Sciatic nerve (tissue), 2 donors: ENCODE measurements at regions not wholly inside any gene's neighbourhood (a gene's known extent, or its start where the extent isn't known, plus 50 kb on each side); places are given as distances from the start of the nearest gene placed in this dataset.

Source experiments
- ATAC-seq: fragments of 200-7000 bp; cut with Tn5 transposase; one replicate; pipeline ENCODE4 v1.9.1; 2020; ENCODE audit warnings: mild to moderate bottlenecking, moderate library complexity
- DNase-seq: peaks from one replicate; pipeline ENCODE4 v3.0.0-alpha.2; 2020; ENCODE audit warnings: low spot score
- intact Hi-C: fragments of 100-400 bp; cut with DNase I; formaldehyde crosslinking; loops from one replicate; pipeline ENCODE4 v1.14.2; 2022
- donor health status: DM: no; HTN: no; CAD: no.
- donor health status: DM: no; HTN: no; CAD: no.

DNA sequence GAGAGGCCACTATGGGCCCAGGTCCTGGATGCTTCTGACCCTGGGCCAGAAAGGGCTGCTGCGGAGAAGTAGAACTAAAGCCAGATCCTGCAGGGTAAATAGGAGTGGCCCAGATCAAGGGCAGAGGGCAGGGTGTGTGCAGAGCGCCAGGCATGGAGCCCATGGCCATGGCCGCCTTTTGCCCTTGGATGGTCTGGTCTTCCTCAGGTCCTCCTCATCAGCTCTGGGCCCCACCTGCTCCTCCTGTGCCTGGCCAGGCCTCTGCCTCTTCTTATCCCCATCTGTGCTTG is 277.6 kb downstream of the BRD1 start:
- no peak for DNase-seq
- intact Hi-C loops, result no loop called here
- ATAC-seq, result no peak

DNA sequence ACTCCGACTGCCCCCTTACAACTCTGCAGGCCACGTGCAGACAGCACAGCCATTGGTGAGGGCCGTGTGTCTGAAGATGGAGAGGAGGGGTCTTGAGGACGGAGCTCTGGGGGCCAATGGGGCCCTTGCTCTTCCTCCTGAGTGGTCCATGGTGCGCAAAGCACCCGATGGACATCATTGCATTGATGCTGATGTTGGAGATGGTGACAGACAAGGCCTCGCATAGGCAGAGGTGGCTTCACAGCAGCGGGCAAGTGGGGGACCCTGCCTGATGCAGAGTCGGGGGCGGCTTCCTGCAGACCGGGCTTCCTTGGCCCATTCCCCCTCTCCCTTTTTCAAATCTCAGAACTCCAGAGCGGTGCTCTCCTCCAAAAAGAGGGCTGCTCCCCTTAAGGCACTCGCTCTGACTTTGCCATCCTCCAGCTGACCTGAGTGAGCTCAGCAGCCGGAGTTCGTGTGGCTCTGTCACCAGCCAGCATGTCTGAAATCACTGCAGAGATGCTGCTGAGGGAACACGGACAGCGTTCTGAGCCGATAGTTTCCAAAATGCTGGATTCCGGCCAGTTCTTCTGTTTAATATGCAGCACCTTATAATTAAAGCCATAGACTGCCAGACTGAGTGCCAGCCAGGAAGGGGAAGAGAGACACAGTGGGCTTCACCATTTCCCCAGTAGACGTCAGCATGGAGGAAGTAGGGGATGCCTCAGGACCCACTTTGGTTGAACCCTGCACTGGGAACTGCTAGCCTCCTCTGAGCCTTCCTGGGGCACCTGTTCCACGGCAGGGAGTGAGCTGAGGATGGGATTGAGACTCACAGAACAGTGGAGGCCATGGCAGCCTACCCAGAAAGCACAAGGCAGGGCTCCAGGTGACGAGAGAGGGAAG is 278.2 kb downstream of the BRD1 start:
- DNase-seq (no peak), ATAC-seq (no peak)
- intact Hi-C loops, result loop anchor here (10.0 kb wide), 1 partner anchor 65 kb away; no protein-coding TSS in a partner anchor

DNA sequence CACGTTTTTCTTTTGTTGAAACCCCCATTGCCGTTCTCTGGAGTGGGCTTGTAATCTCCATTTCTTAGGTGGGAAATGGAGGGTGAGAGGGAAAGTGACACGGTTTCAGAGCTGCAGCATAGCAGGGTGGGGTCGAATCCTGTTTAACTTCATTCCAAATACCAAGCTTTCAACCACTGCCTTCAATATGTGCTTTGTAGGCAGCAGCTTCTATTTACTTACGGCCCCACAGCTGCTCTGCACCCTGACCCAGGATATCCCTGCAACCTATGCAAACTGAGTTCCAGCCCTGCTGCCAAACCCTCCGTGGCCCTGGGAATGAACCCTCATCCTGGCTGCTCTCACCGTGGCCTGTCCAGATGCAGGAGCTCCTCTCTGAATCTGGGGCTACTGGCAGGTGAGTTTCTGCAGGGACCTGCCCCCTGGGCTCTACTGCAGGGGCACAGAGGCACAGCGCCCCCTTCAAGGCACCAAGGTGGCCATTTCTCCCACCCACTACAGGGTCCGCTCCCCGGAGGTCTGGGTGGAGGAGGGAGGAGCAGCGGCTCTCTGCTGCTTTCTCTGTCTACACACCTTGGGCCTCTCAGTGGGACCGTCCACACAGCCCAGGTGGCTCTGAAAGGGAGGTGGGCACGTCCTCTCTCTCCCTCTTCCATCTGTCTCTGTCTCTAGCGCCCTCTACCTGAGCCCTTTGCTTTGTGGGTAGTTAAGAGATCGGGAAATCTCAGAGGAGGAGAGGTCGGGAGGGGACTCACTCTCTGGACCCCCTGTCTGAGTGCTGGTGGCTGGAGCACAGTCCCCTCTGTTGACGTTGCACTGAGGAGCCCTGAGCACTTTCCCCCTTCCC is 279.1 kb downstream of the BRD1 start:
- ATAC-seq, result no peak
- no peak for DNase-seq
- intact Hi-C loops, result loop anchor here (10.0 kb wide), 1 partner anchor 64 kb away; no protein-coding TSS in a partner anchor

DNA sequence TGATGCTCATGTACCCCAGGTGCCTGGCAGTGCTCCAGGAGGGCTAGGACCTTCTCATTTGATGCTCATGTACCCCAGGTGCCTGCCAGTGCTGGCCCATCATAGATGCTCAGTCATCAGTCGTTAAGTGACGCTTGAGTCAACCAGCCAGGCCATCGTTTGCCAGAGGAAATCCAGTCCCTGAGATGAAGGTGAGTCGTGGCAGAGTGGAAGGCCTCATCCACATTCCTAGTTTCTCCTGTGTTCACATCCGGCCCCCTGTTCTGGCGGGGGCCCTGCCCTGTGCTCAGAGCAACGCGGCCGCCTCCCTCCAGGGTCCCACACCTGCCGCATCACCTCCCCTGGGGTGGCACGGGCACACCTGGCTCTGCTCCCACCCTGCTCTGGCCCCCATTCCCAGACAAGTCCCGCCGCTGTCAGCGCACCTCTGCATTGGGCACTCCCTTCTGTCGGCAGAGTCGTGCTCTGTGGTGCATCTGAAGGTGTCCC is 279.9 kb downstream of the BRD1 start:
- intact Hi-C loops, result loop anchor here (10.0 kb wide), 1 partner anchor 63 kb away; no protein-coding TSS in a partner anchor
- ATAC-seq (no peak), DNase-seq (no peak)

DNA sequence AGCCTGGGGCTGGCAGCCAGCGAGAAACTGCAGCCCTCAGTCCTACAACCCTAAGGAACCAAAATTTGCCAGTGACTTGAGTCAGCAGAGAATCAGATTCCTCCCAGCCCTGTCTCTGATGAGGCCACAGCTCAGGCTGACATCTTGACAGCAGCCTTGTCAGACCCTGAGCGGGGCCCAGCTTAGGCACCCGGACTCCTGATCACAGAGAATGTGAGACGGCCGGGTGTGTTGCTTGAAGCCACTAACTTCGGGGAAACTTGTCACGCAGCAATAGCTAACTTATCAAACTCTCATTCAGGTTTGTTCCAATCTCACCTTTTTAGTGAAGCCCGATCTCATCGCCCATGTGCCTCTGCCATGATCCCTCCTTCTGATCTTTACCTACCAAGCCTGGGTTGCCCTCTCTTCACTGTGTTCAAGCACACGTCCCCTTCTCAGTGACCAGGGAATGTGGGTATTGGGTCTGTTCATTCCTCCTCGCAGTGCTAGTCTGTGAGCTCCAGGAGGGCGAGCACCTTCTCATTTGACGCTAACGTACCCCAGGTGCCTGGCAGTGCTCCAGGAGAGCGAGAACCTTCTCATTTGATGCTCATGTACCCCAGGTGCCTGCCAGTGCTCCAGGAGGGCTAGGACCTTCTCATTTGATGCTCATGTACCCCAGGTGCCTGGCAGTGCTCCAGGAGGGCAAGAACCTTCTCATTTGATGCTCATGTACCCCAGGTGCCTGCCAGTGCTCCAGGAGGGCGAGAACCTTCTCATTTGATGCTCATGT is 280.7 kb downstream of the BRD1 start:
- no peak for ATAC-seq
- DNase-seq, result no peak
- intact Hi-C loops, result loop anchor here (10.0 kb wide), 1 partner anchor 62 kb away; no protein-coding TSS in a partner anchor

DNA sequence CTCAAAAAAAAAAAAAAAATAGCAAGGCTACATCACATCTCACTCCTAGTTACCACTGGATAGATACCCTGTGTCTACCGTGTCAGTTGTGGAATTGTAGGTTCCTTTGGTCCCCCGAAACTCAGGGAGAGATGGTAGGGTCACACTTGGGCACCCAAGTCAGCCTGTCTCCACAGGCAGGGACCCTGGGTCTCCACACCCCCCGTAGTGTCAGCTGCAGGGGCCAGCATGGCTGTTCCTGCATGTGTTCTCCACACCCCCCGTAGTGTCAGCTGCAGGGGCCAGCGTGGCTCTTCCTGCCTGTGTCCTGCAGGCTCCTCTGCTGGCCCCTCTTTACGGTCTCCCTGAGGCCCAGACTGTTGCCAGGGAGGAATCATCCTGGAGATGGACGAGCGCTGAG is 282.1 kb downstream of the BRD1 start:
- ATAC-seq (no peak), DNase-seq (no peak)
- intact Hi-C loops, result loop anchor here (10.0 kb wide), 1 partner anchor 61 kb away; no protein-coding TSS in a partner anchor

DNA sequence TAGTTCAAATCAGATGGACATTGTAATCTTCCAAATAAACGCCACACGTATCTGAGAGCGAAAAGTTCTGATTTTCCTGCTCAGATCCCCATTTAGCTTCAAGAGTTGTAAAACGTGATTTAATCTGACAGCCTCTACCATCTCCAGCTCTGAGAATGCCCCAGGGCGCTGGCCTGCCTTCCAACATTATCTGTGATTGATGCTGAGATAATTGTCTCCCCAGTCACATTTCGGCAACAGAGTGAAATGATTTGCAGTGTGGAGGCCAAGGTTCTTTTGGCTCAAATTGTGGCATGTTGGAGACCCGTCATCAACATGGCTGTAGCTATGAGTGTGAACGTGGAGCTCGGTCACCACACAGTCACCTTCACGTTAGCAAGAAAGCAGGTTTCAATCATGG is 283.4 kb downstream of the BRD1 start:
- ATAC-seq (no peak), DNase-seq (no peak)
- intact Hi-C loops, result loop anchor here (10.0 kb wide), 1 partner anchor 59 kb away; no protein-coding TSS in a partner anchor

DNA sequence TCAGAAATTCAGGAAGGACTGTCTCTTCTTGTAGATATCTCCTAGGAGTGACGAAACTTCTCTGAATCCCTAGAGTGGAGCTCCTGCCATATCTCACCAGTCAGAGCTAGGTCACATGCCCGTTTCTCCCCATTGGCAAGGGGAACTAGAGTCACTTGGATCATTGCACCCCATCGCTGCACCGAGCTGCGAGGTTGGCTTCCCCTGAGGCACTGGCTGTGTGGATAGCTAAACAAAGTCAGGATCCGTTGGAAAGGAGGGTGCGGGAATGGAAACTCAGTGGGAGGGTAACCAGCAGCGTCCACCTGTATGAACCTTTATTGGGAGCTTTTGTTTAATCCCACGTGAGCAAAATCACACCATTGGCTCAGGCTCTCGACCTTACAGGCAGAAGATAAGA is 283.8 kb downstream of the BRD1 start:
- ATAC-seq, result no peak
- no peak for DNase-seq
- intact Hi-C loops, result loop anchor here (10.0 kb wide), 1 partner anchor 59 kb away; no protein-coding TSS in a partner anchor

DNA sequence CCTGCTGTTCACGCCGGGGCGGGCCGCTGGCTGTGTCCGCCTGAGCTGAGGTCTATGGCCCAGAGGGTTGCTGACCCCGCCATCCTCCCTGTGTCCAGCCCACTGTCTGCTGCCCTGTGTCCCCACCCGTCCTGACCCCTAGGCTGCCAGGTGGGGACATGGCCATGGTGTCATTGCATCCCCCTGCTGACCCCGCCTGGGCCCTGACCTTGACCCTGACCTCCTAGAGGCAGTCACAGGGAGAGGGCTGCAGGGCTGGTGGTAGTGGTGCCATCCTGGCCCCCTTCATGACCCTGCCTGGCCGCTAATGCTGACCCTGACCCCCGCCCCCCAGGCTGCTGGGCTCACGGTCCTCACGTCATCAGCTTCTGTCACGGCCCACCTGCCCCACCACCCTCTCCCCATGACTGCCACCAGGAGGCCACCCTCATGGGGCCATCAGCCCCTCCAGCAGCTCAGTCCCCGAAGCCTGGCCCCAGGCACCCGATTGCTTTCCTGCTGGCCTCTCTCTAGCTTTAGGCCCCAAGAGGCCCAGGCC is 285.9 kb downstream of the BRD1 start:
- intact Hi-C loops, result loop anchor here (10.0 kb wide), 1 partner anchor 57 kb away; no protein-coding TSS in a partner anchor
- ATAC-seq (no peak), DNase-seq (no peak)

DNA sequence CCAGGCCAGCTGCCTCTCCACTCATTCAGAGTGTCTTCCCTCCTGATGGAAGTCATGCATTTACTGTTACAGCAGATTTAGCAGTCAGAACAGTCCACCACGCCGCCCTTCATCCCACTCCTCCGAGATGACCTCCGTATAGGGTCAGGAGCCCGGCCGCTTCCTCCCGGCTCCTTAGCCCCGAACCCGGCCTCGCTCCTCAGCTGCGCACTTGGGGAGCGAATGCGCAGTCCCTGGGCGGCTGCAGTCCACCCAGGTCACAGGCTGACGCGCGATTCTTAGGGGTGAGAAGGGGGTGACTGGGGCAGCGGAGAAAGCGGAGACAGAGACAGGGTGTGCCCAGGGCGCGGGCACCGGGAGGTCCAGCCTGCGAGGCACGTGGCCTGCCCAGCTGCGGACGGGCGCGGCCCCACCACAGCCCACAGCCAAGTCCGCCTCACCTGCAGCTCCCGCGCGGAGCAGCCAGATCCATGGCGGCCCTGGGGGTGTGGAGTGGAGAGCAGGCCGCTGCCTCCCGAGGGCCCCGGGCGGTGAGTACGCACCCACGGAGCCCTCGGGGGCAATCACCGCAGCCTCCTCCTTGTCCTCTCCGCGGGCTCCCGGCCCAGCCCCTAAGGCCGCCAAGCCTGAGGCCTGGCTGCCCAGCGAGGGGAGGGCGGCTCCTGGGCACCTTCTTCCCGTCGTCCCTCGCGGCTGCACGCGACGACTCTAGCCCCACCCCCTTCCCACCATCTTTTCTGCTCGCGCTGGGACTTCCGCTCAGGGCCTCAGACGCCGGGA is 286.6 kb downstream of the BRD1 start:
- intact Hi-C loops, result loop anchor here (10.0 kb wide), 1 partner anchor 56 kb away; no protein-coding TSS in a partner anchor
- DNase-seq, result no peak

DNA sequence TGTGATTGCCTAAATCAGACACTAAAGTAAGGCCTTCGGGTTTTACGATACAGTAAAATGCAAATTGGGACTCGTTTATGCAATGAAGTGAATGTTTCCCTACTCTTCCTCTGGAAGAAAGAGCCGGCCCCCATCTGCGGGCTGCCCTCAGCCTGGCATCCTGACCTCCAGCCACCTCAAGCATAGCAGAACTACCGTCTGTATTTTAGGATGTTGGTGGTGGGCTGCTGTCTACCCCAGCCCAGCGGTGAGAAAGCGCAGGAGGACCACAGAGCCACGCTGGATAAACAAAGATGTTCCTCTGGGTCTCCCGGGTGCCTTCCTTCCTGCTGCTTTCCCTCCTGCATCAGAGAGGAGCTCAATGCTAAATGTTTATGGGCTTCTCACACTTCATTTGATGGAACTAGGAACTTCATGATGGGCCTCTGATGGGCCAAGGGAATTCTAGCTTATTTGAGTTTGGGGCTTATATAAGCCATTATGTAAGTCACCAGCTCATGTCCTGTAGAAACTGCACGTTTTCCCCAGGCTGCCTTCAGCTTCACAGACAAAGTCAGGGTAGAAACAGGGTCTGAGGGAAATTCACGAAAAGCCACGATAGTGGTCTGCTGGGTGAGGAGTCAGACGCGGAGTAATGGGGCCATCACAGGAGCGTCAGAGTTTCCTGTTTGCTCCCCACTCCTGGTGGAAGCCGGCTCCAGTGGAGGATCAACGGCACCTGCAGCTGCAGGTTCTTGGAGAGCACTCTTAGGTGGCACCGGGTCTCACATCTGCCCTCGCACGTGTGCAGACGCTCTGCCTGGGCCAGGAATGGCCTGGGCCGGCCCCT is 287.4 kb downstream of the BRD1 start:
- intact Hi-C loops, result loop anchor here (10.0 kb wide), 1 partner anchor 55 kb away; no protein-coding TSS in a partner anchor
- ATAC-seq, result no peak
- DNase-seq, result no peak

More for the DNA sequence above, 286.6 kb downstream of the BRD1 start:
- no peak for ATAC-seq

DNA sequence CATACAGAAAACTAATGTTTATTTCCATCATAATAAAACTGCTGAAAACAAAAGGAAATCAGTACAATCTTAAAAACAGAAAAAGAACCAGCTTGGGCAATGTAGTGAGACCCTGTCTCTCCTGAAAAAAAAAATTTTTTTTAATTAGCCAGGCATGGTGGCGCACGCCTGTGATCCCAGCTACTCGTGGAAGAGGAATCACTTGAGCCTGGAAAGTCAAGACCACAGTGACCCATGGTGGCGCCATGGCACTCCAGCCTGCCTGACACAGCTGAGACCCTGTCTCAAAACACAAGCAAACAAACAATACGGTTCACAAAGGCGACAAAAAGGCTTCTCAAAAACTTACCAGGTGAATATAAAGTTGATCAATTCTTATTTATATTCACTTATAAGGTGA is 289.7 kb downstream of the BRD1 start:
- no peak for DNase-seq

DNA sequence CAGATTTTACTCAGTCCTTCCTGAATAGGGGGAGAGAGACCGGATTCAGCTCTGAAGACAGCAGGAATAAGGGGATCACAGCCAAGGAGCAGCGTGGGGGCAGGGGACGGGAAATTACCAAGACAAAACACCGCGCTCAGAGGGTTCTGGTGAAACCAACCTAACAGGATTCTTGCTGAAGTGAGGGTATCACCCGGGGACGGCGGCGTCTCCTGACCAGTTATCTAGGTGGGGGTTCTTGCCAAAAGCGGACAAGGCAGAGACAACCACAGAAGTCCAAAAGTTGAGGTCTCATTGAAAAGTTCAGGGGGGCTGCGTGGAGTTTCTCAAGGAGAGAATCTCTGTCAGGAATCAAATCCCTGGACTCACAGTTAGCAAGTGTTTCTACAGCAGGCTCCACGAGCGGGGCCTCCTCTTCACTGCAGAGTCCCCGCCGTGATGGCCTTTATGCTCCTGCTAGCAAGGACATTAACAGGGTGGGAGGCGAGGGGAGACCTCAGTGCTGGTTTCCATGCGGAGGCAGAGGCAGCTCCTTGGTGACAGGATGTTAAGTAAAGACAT is 291.0 kb downstream of the BRD1 start:
- ATAC-seq, result no peak
- intact Hi-C loops, result no loop called here
- DNase-seq, result no peak

More for the DNA sequence above, 289.7 kb downstream of the BRD1 start:
- intact Hi-C loops, result no loop called here
- no peak for ATAC-seq

DNA sequence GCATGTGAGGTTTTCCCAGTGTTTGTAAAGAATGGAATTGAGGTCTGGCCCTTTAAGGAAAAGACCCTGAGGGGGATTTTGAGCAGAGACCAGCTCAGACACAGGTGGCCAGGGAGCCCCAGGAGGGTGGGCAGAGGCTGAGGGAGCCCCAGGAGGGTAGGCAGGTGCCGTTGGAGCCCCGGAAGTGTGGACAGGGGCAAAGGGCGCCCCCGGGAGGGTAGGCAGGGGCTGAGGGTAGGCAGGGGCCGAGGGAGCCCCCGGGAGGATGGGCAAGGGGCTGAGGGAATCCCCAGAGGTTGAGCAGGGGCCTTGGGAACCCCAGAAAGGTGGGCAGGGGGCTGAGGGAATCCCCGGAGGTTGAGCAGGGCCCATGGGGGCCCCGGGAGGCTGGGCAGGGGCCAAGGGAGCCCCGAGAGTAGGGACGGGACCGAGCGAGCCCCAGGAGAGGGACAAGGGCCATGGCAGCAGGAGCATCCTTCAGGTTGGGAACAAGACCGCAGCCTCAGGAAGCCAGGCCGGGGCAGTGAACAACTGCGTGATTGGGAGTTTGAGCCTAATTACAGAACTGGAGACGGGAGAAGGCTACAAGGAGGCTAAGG is 292.0 kb downstream of the BRD1 start:
- ATAC-seq (no peak), DNase-seq (no peak)
- intact Hi-C loops, result no loop called here

DNA sequence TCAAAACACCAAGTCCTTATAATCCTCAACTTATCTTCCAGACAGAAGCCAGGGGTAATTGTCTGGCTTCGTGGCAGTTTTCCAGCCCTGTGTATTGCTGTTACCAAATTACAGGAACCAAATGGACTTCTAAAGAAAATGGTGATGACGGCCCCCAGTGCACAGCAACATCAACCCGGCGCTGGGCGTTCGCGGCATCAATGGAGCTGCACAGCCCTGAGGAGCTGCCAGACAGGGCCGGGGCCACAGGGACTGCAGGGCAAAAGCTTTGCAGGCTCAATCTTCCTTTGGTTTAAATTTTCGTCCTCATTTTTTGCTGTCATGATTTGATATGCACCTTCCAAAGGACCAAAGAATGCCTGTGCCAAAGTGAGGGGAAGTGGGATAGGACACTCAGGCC is 292.5 kb downstream of the BRD1 start:
- ATAC-seq (no peak), DNase-seq (no peak)
- intact Hi-C loops, result no loop called here

DNA sequence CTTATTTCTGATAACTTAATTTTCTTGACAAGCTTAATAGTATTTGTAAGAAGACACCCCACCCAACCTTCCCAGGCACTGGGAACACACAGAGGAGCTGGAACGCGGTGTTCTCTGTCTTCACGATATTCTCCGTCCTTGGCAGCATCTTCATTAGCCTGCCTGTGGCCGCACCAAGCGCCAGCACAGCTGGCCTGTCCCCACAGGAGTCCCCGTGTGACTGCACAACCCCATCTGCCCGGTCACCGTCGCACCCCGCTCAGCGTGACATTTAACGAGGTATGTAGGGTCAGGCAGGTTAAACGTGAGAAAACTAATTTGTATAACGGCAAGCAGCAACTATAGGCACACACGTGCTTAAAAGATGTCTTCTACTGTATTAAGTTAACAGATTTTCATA is 293.3 kb downstream of the BRD1 start:
- intact Hi-C loops, result no loop called here
- ATAC-seq (no peak), DNase-seq (no peak)
